GM13976 (cell line): ENCODE measurements at regions not wholly inside any gene's neighbourhood (a gene's known extent, or its start where the extent isn't known, plus 50 kb on each side); places are given as distances from the start of the nearest gene placed in this dataset.
A peak's percentile ranks its signal among the peaks of the same experiment; 100 is the strongest.

Experiments used
- DNase-seq: peaks from one replicate; pipeline ENCODE4 v3.0.0; 2012; ENCODE audit warnings: low spot score
- in situ Hi-C: fragments of 300-500 bp; cut with MboI; formaldehyde crosslinking; loops from one replicate; pipeline ENCODE4 v1.12.0; 2022; ENCODE audit warnings: low sequenced_read_pairs, mixed read lengths, inconsistent platforms; ENCODE audit not compliant: unreplicated experiment
- TF ChIP-seq, protein P1 (sequence below): IDR thresholded peaks from 2 replicates; pipeline ENCODE4 v1.5.1; 2012; ENCODE audit warnings: borderline replicate concordance, mild to moderate bottlenecking; ENCODE audit not compliant: insufficient read depth; ENCODE audit errors: extremely low read depth, missing control alignments, control extremely low read depth

DNA sequence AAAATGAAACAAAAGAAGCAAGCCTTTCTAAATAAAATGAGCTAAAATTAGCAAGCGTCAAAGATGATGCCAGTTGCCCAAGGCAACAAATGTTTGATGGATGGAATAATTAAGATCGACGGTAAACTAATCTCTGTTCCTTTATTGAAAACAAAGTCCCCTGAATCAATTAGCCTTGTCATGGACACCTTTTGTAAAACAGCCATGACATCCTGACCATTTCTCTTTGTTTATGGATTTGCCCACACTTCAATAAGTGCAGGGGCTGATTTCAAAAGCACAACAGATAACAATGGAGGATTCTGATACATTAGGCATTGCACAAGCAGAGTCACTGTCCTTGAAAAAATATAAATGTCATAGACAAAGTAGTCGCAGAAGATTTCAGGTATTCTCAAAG is 160.1 kb upstream of the HNRNPA3 start:
- TF ChIP-seq, protein P1, sequence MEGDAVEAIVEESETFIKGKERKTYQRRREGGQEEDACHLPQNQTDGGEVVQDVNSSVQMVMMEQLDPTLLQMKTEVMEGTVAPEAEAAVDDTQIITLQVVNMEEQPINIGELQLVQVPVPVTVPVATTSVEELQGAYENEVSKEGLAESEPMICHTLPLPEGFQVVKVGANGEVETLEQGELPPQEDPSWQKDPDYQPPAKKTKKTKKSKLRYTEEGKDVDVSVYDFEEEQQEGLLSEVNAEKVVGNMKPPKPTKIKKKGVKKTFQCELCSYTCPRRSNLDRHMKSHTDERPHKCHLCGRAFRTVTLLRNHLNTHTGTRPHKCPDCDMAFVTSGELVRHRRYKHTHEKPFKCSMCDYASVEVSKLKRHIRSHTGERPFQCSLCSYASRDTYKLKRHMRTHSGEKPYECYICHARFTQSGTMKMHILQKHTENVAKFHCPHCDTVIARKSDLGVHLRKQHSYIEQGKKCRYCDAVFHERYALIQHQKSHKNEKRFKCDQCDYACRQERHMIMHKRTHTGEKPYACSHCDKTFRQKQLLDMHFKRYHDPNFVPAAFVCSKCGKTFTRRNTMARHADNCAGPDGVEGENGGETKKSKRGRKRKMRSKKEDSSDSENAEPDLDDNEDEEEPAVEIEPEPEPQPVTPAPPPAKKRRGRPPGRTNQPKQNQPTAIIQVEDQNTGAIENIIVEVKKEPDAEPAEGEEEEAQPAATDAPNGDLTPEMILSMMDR = no peak
- in situ Hi-C loops = no loop called here
- no peak for DNase-seq

DNA sequence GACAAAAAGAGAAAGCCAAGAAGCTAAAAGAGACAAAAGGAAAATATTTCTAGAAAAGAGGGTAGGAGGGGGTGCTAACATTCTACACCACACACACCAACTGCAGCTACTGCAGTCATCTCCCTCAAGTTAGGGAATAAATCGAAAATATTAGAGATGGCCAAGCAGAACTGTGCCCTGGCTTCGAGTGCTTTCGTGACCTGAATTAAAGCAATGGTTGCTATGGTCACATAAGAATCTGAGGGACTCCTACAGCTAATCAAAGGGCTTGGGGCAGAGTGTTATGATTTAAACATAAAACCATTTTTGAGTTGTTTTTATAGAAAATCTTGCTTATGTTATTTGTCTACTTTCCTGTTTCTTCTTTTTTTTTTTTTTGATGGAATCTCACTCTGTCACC is 159.6 kb upstream of the HNRNPA3 start:
- in situ Hi-C loops = no loop called here
- TF ChIP-seq, protein P1 = no peak
- no peak for DNase-seq

DNA sequence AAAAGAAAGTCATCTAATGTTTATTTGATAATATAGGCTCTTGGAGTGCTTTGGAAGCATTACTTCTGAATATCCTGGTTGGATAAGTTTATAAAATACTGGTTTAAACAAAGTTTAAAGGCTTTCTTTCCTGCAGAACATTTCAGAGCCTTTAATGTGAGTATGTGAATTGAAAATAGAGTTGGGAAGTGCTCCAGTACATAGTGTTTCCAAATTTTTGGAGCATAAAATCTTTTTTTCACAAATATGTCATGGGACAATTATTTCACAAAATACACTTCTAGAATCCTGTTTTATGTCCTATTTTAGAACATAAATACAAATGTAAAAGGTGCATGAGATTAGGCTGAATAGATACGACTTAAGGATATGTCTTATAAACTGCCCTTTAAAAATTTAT is 158.9 kb upstream of the HNRNPA3 start:
- no peak for DNase-seq
- TF ChIP-seq, protein P1 = no peak
- in situ Hi-C loops = no loop called here

DNA sequence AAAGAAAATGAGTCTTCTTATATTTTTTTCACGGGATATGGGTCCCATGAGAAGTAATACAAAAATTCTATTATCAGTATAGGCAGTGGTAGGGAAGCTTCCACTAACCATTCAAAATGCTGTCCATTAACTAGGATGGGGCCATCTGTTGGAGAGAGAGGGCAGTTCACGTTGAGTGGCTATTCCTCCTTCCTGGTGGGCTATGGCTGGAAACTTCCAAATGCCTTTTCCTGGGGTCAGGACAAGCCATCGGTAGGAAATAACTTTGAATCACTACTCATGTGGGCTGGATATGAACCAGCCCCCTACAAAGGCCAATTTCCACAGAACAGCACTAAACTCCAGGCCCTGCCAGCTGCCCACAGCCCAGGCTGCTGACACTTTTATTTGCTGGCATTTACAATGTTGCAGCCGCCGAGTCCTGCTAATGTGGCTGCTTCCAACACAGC is 156.1 kb upstream of the HNRNPA3 start:
- TF ChIP-seq, protein P1 = peak; percentile 13
- no peak for DNase-seq
- in situ Hi-C loops = no loop called here

DNA sequence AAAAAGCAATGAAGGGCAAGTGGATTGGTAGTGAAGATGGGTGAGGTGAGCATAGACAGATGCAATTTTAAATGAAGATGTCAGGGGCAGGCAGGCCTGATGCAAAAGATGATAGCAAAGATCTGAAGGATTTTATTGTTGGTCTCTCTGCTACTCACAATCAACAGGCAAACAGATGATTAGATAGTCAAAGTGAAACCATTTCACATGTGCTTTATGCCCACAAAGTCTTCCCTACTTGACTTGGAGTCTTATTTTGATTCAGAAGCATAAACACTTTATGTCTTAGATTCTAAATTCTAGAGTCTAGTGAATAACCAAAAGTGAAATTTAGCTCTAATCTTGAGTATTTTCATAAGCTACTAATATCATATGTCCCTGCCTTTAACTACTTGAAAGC is 153.8 kb upstream of the HNRNPA3 start:
- in situ Hi-C loops = no loop called here
- TF ChIP-seq, protein P1 = no peak
- DNase-seq = peak; percentile 30

DNA sequence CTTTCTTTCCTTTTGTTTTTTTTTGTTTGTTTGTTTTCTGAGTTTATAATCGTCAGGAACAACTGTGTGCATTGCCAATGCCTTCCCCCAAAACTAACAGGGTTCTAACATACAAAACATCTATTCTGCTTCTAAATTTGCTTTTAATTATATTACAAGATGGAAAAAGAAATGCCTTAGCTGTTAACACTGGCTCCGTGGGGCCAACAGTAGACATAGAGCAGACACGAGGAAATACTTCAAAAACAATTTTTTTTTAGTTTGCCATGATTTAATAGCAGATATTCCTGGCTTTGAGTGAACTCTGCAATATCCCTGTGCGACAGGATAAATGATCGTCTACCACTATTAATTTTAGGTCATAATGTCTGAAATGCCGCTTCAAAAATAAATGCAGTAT is 153.3 kb upstream of the HNRNPA3 start:
- DNase-seq = no peak
- TF ChIP-seq, protein P1 = no peak
- in situ Hi-C loops = no loop called here

DNA sequence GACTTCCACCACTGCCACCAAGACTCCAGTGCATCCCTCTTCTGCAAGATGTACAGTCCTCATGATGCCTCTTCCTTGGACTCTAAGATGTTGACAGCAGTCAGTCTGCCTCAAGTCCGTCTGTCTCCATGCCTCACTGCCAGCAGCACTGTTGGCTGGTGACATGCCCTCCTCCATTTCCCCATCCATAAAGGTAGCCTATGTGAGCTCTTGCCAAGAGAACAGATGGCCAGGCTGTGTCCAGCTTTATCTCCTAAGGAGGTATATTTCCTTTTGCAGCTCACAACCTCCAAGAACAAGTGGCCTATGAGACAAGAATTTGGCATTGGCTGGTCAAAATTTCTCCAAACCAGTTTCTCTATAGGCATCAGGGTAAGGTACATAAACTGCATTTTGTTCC is 149.3 kb upstream of the HNRNPA3 start:
- in situ Hi-C loops = no loop called here
- DNase-seq = no peak
- TF ChIP-seq, protein P1 = no peak
